BE2C (cell line): ENCODE measurements at regions not wholly inside any gene's neighbourhood (a gene's known extent, or its start where the extent isn't known, plus 50 kb on each side); places are given as distances from the start of the nearest gene placed in this dataset.
"Not testable (repeated sequence)": the region's sequence is repeated elsewhere in the genome, so short reads cannot be mapped to it uniquely, and the experiment has no call there.

ENCODE experiments used
- DNase-seq: peaks from one replicate; pipeline ENCODE4 v3.0.0-alpha.2; 2020
- H3K27me3 ChIP-seq: fragments of 250-450 bp; sonication (Bioruptor Pico); 2 replicates; pipeline ENCODE4 v1.5.1; 2020; ENCODE audit warnings: mild to moderate bottlenecking
- H3K36me3 ChIP-seq: fragments of 250-450 bp; sonication (Bioruptor Pico); 2 replicates; pipeline ENCODE4 v1.5.1; 2020; ENCODE audit warnings: mild to moderate bottlenecking
- H3K4me1 ChIP-seq: fragments of 250-450 bp; sonication (Bioruptor Pico); 2 replicates; pipeline ENCODE4 v1.5.1; 2020
- H3K4me3 ChIP-seq: 2 replicates; pipeline ENCODE4 v1.5.1; 2011; ENCODE audit warnings: low read depth, low read length
- H3K9me3 ChIP-seq: fragments of 250-450 bp; sonication (Bioruptor Pico); 2 replicates; pipeline ENCODE4 v1.5.1; 2020
- TF ChIP-seq, protein P1 (sequence below): IDR thresholded peaks from 2 replicates; pipeline ENCODE4 v1.5.1; 2012; ENCODE audit warnings: mild to moderate bottlenecking, low read depth, low read length

DNA sequence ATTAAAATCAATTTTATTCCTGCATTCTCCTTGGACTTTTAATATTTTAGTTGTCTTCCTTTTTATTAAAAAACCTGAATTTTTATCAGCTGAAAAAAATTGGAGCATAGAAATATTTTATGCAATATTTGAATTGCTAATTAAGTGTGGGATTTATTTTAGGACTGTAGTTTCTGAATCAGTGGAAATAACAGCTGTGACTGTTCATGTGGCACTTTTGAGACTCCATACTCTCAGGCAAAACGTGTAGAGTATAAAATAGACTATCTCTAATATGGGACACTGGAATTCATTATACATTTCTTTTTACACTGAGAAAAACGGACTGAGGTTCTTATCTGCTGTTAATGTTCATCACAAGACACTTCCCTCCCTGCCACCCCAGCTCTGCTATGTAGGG lies 558.3 kb upstream of the TPK1 start:
- Histone ChIP-seq H3K36me3 (no peaks in the 10 kb centered on the region), H3K27me3 (no peaks in the 10 kb centered on the region), H3K4me3 (no peak overlapping the region), H3K4me1 (no peaks in the 10 kb centered on the region), H3K9me3 (no peaks in the 10 kb centered on the region)
- DNase-seq = no peak
- TF ChIP-seq, protein P1, sequence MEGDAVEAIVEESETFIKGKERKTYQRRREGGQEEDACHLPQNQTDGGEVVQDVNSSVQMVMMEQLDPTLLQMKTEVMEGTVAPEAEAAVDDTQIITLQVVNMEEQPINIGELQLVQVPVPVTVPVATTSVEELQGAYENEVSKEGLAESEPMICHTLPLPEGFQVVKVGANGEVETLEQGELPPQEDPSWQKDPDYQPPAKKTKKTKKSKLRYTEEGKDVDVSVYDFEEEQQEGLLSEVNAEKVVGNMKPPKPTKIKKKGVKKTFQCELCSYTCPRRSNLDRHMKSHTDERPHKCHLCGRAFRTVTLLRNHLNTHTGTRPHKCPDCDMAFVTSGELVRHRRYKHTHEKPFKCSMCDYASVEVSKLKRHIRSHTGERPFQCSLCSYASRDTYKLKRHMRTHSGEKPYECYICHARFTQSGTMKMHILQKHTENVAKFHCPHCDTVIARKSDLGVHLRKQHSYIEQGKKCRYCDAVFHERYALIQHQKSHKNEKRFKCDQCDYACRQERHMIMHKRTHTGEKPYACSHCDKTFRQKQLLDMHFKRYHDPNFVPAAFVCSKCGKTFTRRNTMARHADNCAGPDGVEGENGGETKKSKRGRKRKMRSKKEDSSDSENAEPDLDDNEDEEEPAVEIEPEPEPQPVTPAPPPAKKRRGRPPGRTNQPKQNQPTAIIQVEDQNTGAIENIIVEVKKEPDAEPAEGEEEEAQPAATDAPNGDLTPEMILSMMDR = no peak

DNA sequence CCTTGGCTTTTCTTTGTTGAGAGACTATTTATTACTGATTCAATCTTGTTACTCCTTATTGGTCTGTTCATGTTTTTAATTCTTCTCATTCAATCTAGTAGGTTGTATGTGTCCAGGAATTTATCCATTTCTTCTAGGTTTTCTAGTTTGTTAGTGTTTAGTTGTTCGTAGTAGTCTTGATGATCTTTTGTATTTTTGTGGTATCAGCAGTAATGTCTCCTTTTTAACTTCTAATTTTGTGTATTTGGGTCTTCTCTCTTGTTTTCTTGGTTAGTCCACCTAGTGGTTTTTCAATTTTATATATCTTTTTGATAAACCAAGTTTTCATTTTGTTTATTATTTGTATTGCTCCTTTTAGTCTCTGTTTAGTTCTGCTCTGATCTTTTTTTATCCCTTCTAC lies 546.9 kb upstream of the TPK1 start:
- DNase-seq = no peak
- H3K4me1 ChIP-seq = no peaks in the 10 kb centered on the region
- TF ChIP-seq, protein P1 = no peak
- H3K27me3 ChIP-seq = no peaks in the 10 kb centered on the region
- H3K9me3 ChIP-seq = 0 out of 2 replicates have a peak, but pooled peaks cover 2% of the 10 kb centered on the region
- no peaks in the 10 kb centered on the region for H3K36me3 ChIP-seq
- no peak overlapping the region for H3K4me3 ChIP-seq

DNA sequence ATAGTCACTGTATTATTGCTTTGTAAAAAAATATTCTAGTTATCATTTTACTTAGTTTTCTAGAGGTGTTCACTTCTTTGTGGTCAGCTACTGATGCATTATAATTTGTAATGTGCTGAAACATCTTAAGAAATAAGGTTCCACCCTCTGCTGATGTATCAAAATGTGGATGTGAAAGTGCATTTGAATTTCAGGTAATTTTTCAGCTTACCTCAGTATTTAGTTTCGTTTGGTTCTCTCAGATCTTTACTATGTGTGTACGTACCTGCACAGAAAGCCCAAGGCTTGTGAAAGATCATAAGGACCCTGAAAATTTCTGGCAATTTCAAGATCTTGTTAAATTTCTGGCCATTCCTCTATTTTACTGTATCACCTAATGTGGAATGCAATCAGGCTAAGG lies 542.3 kb upstream of the TPK1 start:
- H3K36me3 ChIP-seq = no peaks in the 10 kb centered on the region
- no peaks in the 10 kb centered on the region for H3K9me3 ChIP-seq
- H3K4me3 ChIP-seq = no peak overlapping the region
- H3K27me3 ChIP-seq = no peaks in the 10 kb centered on the region
- DNase-seq = no peak
- TF ChIP-seq, protein P1 = no peak
- no peaks in the 10 kb centered on the region for H3K4me1 ChIP-seq

DNA sequence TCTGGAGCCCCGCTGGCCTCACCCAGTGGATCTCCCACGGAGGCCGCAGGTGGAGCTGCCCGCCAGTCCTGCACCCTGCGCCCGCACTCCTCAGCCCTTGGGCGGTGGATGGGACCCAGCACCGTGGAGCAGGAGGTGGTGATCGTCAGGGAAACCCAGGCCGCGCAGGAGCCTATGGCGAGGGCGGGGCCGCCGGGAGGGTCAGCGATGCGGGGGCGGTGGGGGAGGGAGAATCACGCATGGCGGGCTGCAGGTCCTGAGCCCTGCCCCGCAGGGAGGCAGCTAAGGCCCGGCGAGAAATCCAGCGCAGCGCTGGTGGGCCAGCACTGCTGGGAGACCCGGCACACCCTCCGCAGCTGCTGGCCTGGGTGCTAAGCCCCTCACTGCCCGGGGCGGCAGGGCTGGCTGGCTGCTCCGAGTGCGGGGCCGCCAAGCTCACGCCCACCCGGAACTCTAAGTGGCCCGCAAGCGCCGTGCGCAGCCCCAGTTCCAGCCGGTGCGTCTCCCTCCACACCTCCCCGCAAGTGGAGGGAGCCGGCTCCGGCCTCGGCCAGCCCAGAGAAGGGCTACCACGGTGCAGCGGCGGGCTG lies 524.8 kb upstream of the TPK1 start:
- H3K4me3 ChIP-seq = no peak overlapping the region
- DNase-seq = no peak
- TF ChIP-seq, protein P1 = no peak

DNA sequence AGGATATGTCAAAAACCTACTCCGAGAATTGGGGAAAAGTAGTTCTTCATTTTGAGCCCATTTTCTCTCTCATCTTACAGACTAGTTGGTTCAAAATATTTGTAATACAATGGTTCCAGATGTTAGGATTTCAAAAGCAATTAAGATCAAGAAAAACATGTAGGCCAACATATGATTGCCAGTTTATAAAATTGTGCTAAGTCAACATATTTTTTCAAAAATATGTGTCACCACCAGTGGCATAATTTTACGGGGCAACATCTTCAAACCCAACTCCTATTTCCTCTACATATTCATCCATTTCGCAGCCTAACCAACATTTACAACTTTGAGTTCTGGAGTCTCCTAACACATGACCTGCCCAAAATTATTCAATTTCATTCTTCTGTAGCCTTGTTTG lies 514.5 kb upstream of the TPK1 start:
- Histone ChIP-seq H3K36me3 (no peaks in the 10 kb centered on the region), H3K27me3 (no peaks in the 10 kb centered on the region), H3K4me3 (no peak overlapping the region), H3K4me1 (no peaks in the 10 kb centered on the region), H3K9me3 (no peaks in the 10 kb centered on the region)
- DNase-seq = no peak
- TF ChIP-seq, protein P1 = no peak

More for the DNA sequence above, 524.8 kb upstream of the TPK1 start:
- H3K9me3 ChIP-seq = no peaks in the 10 kb centered on the region
- no peaks in the 10 kb centered on the region for H3K4me1 ChIP-seq
- H3K27me3 ChIP-seq = no peaks in the 10 kb centered on the region
- H3K36me3 ChIP-seq = no peaks in the 10 kb centered on the region

DNA sequence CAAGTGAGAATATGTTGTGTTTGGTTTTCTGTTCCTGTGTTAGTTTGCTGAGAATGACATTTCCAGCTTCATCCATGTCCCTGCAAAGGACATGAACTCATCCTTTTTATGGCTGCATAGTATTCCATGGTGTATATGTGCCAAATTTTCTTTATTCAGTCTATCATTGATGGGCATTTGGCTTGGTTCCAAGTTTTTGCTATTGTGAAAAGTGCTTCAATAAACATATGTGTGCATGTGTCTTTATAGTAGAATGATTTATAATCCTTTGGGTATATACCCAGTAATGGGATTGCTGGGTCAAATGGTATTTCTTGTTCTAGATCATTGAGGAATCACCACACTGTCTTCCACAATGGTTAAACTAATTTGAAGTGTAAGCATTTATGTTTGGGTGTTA lies 513.6 kb upstream of the TPK1 start:
- not testable (repeated sequence) for H3K27me3 ChIP-seq, H3K36me3 ChIP-seq, H3K4me1 ChIP-seq, DNase-seq, H3K4me3 ChIP-seq, H3K9me3 ChIP-seq

DNA sequence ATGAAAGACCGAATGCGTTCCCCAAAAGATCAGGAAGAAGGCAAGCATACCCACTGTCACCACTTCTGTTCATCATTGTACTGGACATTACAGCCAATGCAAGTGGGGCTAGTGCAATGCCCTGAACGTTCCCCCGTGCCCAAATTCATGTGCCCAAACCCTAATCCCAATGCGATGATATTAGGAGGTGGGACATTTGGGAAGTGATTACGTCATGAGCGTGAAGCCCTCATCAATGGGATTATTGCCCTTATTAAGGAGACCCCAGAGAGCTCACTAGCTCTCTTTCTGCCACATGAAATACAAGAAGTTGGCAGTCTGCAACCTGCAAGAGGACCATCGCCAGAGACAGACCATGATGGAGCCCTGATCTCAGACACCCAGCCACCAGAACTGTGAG lies 511.4 kb upstream of the TPK1 start:
- TF ChIP-seq, protein P1 = no peak
- H3K9me3 ChIP-seq = no peaks in the 10 kb centered on the region
- no peaks in the 10 kb centered on the region for H3K4me1 ChIP-seq
- no peaks in the 10 kb centered on the region for H3K27me3 ChIP-seq
- H3K4me3 ChIP-seq = no peak overlapping the region
- no peak for DNase-seq
- no peaks in the 10 kb centered on the region for H3K36me3 ChIP-seq
